Esophagus muscularis mucosa (tissue), 4 donors: ENCODE measurements at regions not wholly inside any gene's neighbourhood (a gene's known extent, or its start where the extent isn't known, plus 50 kb on each side); places are given as distances from the start of the nearest gene placed in this dataset.

ENCODE experiments used
- DNase-seq: peaks from one replicate; pipeline ENCODE4 v3.0.0-alpha.2; 2017; ENCODE audit errors: extremely low spot score
- H3K27ac ChIP-seq, 4 donors: fragments of 200-600 bp; sonication (generic); replicated peaks in 1 of 4; 1 replicate in 3 of 4; 2 replicates in 1 of 4; pipeline ENCODE4 v1.5.1; 2016 to 2019; ENCODE audit warnings: mild to moderate bottlenecking in 1 of 4
- H3K27me3 ChIP-seq, 4 donors: fragments of 200-600 bp; sonication (generic); one replicate each; pipeline versions ENCODE4 v1.5.1 to v1.6.0; 2016 to 2019
- H3K36me3 ChIP-seq, 4 donors: fragments of 200-600 bp; sonication (generic); one replicate each; pipeline ENCODE4 v1.5.1; 2016 to 2019
- H3K4me1 ChIP-seq, 4 donors: fragments of 200-600 bp; sonication (generic); one replicate each; pipeline ENCODE4 v1.5.1; 2016 to 2019
- H3K4me3 ChIP-seq, 4 donors: fragments of 200-600 bp; sonication (generic); 1 replicate in 2 of 4; 2 replicates in 2 of 4; pipeline ENCODE4 v1.5.1; 2016 to 2019; ENCODE audit warnings: mild to moderate bottlenecking in 4 of 4, moderate library complexity in 1 of 4
- H3K9me3 ChIP-seq, 4 donors: fragments of 200-600 bp; sonication (generic); 1 replicate in 3 of 4; 2 replicates in 1 of 4; pipeline ENCODE4 v1.5.1; 2016 to 2019
- EP300 ChIP-seq: sonication (generic); formaldehyde crosslinking; IDR thresholded peaks from one replicate; pipeline ENCODE4 v1.6.1; 2017; ENCODE audit warnings: antibody characterized with exemption
- POLR2A ChIP-seq: fragments of 450-650 bp; IDR thresholded peaks from one replicate; pipeline ENCODE4 v1.6.1; 2017; ENCODE audit warnings: antibody characterized with exemption, moderate library complexity, mild to moderate bottlenecking, low read depth
- POLR2AphosphoS5 ChIP-seq, 2 donors: sonication (generic); formaldehyde crosslinking; IDR thresholded peaks; one replicate each; pipeline ENCODE4 v1.6.1; 2017; ENCODE audit warnings: antibody characterized with exemption in 2 of 2
- WGBS: methylation state at CpG from one replicate; pipeline ENCODE4 v1.1.5; 2018; 5-methylcytosine and 5-hydroxymethylcytosine counted together
- intact Hi-C: fragments of 100-400 bp; cut with DNase I; formaldehyde crosslinking; loops from one replicate; pipeline ENCODE4 v1.15.1; 2023
- small RNA-seq, 3 donors: library from RNA; depleted of rRNA; stranded (forward); fragments of <200 nt; gene quantifications; one replicate each; pipeline ENCODE3, GENCODE V24; 2016
- TF ChIP-seq, protein P1 (sequence below), 3 experiments: fragments of 200-600 bp in 2 of 3; fragments of 450-650 bp in 1 of 3; sonication (generic) in 2 of 3; IDR thresholded peaks; one replicate each; pipeline ENCODE4 v1.5.1; 2017 to 2019; ENCODE audit warnings: antibody characterized with exemption in 3 of 3, mild to moderate bottlenecking in 2 of 3, moderate library complexity in 1 of 3

DNA sequence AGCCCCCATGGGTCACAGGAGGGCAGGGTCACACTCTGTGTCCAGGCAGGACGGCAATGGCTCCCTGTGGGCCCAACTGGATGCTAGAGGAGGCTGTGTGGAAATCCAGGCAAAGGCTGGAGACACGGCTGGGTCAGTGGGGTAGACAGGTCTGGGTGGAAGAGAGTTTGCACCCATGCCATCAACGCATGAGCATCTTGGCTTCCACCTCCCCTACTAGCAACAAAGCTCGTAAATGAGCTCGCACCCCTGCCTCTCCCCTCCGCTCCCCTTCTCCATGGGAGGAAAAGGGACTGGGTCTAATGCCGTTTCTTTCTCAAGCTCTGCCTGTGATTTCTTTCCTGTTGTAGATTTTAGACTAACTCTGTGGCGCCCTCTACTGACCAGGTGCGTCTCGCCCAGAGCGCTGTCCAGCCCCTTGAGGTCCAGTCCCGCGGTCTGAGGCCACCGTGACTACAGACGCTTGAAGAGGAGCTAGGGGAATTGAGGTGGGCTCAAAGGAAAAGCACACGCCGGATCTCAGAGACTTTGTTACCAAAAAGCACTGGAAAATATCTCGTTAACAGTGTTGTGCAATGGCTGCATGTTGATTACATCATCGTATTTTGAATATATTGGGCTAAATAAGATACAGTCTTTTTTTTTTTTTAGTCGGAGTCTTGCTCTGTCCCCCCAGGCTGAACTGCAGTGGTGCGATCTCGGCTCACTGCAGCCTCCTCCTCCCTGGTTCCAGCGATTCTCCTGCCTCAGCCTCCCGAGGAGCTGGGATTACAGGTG lies 50.7 kb upstream of the USP29 start:
- intact Hi-C loops, result no loop called here

More for the DNA sequence above, 50.7 kb upstream of the USP29 start:
- Histone ChIP-seq H3K9me3 (peaks cover 0 to 8% (median 0%) of the 10 kb centered on the region in 4 donors), H3K4me1 (no peaks in the 10 kb centered on the region), H3K27me3 (no peaks in the 10 kb centered on the region), H3K36me3 (no peaks in the 10 kb centered on the region), H3K4me3 (no peak overlapping the region), H3K27ac (no peak overlapping the region)
- WGBS, result 41% methylated on average over 23 of the region's 24 CpGs
- no peak for DNase-seq
- TF ChIP-seq POLR2A, result no peak
- TF ChIP-seq, protein P1, sequence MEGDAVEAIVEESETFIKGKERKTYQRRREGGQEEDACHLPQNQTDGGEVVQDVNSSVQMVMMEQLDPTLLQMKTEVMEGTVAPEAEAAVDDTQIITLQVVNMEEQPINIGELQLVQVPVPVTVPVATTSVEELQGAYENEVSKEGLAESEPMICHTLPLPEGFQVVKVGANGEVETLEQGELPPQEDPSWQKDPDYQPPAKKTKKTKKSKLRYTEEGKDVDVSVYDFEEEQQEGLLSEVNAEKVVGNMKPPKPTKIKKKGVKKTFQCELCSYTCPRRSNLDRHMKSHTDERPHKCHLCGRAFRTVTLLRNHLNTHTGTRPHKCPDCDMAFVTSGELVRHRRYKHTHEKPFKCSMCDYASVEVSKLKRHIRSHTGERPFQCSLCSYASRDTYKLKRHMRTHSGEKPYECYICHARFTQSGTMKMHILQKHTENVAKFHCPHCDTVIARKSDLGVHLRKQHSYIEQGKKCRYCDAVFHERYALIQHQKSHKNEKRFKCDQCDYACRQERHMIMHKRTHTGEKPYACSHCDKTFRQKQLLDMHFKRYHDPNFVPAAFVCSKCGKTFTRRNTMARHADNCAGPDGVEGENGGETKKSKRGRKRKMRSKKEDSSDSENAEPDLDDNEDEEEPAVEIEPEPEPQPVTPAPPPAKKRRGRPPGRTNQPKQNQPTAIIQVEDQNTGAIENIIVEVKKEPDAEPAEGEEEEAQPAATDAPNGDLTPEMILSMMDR (IDR thresholded peaks at IDR 0.05), result peak in 2 of 3 experiments; percentile 12 to 20
- no peak for TF ChIP-seq EP300
- TF ChIP-seq POLR2AphosphoS5 (IDR thresholded peaks at IDR 0.05), result no peak

Small RNAs in the stretch of these regions (small RNA-seq; reads per million reads assigned to genes)
- 0 reads per million in 3 donors for gene AC044792.1
